ENCODE measurements at regions not wholly inside any gene's neighbourhood (a gene's known extent, or its start where the extent isn't known, plus 50 kb on each side); places are given as distances from the start of the nearest gene placed in this dataset.
A peak's percentile ranks its signal among the peaks of the same experiment; 100 is the strongest.
"Not testable (repeated sequence)": the region's sequence is repeated elsewhere in the genome, so short reads cannot be mapped to it uniquely, and the experiment has no call there.

- peaks cover 2% of the 10 kb centered on the region for H3K4me1 Mint-ChIP-seq
- peaks cover 5% of the 10 kb centered on the region for H3K9me3 Mint-ChIP-seq
- H3K27ac Mint-ChIP-seq, result no peak overlapping the region
- no peak overlapping the region for H3K4me3 Mint-ChIP-seq
- TF ChIP-seq, protein P1, sequence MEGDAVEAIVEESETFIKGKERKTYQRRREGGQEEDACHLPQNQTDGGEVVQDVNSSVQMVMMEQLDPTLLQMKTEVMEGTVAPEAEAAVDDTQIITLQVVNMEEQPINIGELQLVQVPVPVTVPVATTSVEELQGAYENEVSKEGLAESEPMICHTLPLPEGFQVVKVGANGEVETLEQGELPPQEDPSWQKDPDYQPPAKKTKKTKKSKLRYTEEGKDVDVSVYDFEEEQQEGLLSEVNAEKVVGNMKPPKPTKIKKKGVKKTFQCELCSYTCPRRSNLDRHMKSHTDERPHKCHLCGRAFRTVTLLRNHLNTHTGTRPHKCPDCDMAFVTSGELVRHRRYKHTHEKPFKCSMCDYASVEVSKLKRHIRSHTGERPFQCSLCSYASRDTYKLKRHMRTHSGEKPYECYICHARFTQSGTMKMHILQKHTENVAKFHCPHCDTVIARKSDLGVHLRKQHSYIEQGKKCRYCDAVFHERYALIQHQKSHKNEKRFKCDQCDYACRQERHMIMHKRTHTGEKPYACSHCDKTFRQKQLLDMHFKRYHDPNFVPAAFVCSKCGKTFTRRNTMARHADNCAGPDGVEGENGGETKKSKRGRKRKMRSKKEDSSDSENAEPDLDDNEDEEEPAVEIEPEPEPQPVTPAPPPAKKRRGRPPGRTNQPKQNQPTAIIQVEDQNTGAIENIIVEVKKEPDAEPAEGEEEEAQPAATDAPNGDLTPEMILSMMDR (IDR thresholded peaks at IDR 0.05; ENCODE audit: unreplicated experiment), result no peak
- H3K27me3 Mint-ChIP-seq (ENCODE audit: low read depth), result peaks cover 22% of the 10 kb centered on the region
- DNase-seq (ENCODE audit: low spot score in 2 of 2, unreplicated experiment in 2 of 2), result no peak
- no peaks in the 10 kb centered on the region for H3K36me3 Mint-ChIP-seq
Measured at GRCh38 chr18:59986139-59986538, 86.3 kb downstream of the PMAIP1 start.

GRCh38 chr18:59985289-59985688 lies 85.5 kb downstream of the PMAIP1 start:
- H3K9me3 Mint-ChIP-seq, result peaks cover 5% of the 10 kb centered on the region
- H3K4me3 Mint-ChIP-seq, result no peak overlapping the region
- H3K4me1 Mint-ChIP-seq, result peaks cover 2% of the 10 kb centered on the region
- no peak overlapping the region for H3K27ac Mint-ChIP-seq
- peaks cover 15% of the 10 kb centered on the region for H3K27me3 Mint-ChIP-seq (ENCODE audit: low read depth)
- no peak for DNase-seq (ENCODE audit: low spot score in 2 of 2, unreplicated experiment in 2 of 2)
- TF ChIP-seq, protein P1 (IDR thresholded peaks at IDR 0.05; ENCODE audit: unreplicated experiment), result no peak
- no peaks in the 10 kb centered on the region for H3K36me3 Mint-ChIP-seq

DNA sequence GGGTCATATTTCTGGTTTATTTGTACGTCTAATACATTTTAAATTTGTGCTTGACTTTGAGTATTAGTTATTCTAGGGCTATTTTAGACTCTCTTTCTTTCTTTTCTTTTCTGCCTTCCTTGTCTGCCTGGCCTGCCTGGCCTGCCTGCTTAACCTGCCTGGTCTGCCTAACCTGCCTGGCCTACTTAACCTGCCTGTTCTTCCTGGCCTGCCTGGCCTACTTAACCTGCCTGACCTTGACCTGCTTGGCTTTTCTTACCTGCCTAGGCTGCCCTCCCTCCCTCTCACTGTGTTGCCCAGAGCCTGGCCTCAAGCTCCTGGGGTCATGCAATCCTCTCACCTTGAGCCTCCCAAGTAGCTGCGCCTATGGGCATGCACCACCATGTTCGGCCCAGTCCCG lies 83.7 kb downstream of the PMAIP1 start:
- Mint-ChIP-seq H3K4me1 (peaks cover 2% of the 10 kb centered on the region), H3K4me3 (no peak overlapping the region), H3K27me3 (ENCODE audit: low read depth) (peaks cover 2% of the 10 kb centered on the region), H3K27ac (no peak overlapping the region), H3K36me3 (no peaks in the 10 kb centered on the region), H3K9me3 (peaks cover 5% of the 10 kb centered on the region)
- DNase-seq (ENCODE audit: low spot score in 2 of 2, unreplicated experiment in 2 of 2), result no peak
- TF ChIP-seq, protein P1 (IDR thresholded peaks at IDR 0.05; ENCODE audit: unreplicated experiment), result no peak

GRCh38 chr18:59980188-59980637 lies 80.4 kb downstream of the PMAIP1 start:
- peaks cover 5% of the 10 kb centered on the region for H3K9me3 Mint-ChIP-seq
- no peaks in the 10 kb centered on the region for H3K36me3 Mint-ChIP-seq
- H3K4me1 Mint-ChIP-seq, result no peaks in the 10 kb centered on the region
- TF ChIP-seq, protein P1 (IDR thresholded peaks at IDR 0.05; ENCODE audit: unreplicated experiment), result no peak
- no peak overlapping the region for H3K27ac Mint-ChIP-seq
- DNase-seq (ENCODE audit: low spot score in 2 of 2, unreplicated experiment in 2 of 2), result no peak
- no peaks in the 10 kb centered on the region for H3K27me3 Mint-ChIP-seq (ENCODE audit: low read depth)
- H3K4me3 Mint-ChIP-seq, result no peak overlapping the region

GRCh38 chr18:59971871-59972428 lies 72.2 kb downstream of the PMAIP1 start:
- Mint-ChIP-seq H3K4me3 (no peak overlapping the region), H3K27ac (peak overlapping the region; percentile 2), H3K4me1 (peaks cover 17% of the 10 kb centered on the region), H3K36me3 (no peaks in the 10 kb centered on the region), H3K9me3 (peaks cover 8% of the 10 kb centered on the region), H3K27me3 (ENCODE audit: low read depth) (peaks cover 5% of the 10 kb centered on the region)
- TF ChIP-seq, protein P1 (IDR thresholded peaks at IDR 0.05; ENCODE audit: unreplicated experiment), result no peak
- no peak for DNase-seq (ENCODE audit: low spot score in 2 of 2, unreplicated experiment in 2 of 2)

GRCh38 chr18:59971144-59971543 lies 71.3 kb downstream of the PMAIP1 start:
- H3K4me1 Mint-ChIP-seq, result peaks cover 17% of the 10 kb centered on the region
- H3K4me3 Mint-ChIP-seq; H3K27me3 Mint-ChIP-seq (ENCODE audit: low read depth); H3K27ac Mint-ChIP-seq; H3K9me3 Mint-ChIP-seq; H3K36me3 Mint-ChIP-seq; DNase-seq (ENCODE audit: low spot score in 2 of 2, unreplicated experiment in 2 of 2): not testable (repeated sequence)

- not testable (repeated sequence) for H3K27ac Mint-ChIP-seq; H3K36me3 Mint-ChIP-seq; DNase-seq (ENCODE audit: low spot score in 2 of 2, unreplicated experiment in 2 of 2); H3K4me3 Mint-ChIP-seq; H3K9me3 Mint-ChIP-seq
- Mint-ChIP-seq H3K4me1 (peaks cover 17% of the 10 kb centered on the region), H3K27me3 (ENCODE audit: low read depth) (peaks cover 12% of the 10 kb centered on the region)
Measured at GRCh38 chr18:59969477-59970028, 69.8 kb downstream of the PMAIP1 start.

Measured in mesothelial cell of epicardium (in vitro differentiated cells).